HUES6 (cell line): ENCODE measurements at regions not wholly inside any gene's neighbourhood (a gene's known extent, or its start where the extent isn't known, plus 50 kb on each side); places are given as distances from the start of the nearest gene placed in this dataset.

Source experiments
- H3K27ac ChIP-seq: 2 replicates; pipeline ENCODE4 v1.7.0; 2013; ENCODE audit warnings: low read depth, mild to moderate bottlenecking, low read length, inconsistent platforms
- H3K27me3 ChIP-seq: 2 replicates; pipeline ENCODE4 v1.6.1; 2013; ENCODE audit warnings: low read length; ENCODE audit not compliant: control insufficient read depth, insufficient read depth
- H3K36me3 ChIP-seq: 2 replicates; pipeline ENCODE4 v1.6.1; 2013; ENCODE audit warnings: low read length; ENCODE audit not compliant: control insufficient read depth, insufficient read depth
- H3K4me1 ChIP-seq: 2 replicates; pipeline ENCODE4 v1.6.1; 2013; ENCODE audit warnings: low read length; ENCODE audit not compliant: control insufficient read depth, insufficient read depth
- H3K4me3 ChIP-seq: 2 replicates; pipeline ENCODE4 v1.5.1; 2013; ENCODE audit warnings: low read depth, low read length
- H3K9ac ChIP-seq: one replicate; pipeline ENCODE4 v1.6.1; 2013; ENCODE audit warnings: mild to moderate bottlenecking, low read length
- H3K9me3 ChIP-seq: 2 replicates; pipeline ENCODE4 v1.6.1; 2013; ENCODE audit warnings: low read depth, low read length; ENCODE audit not compliant: control insufficient read depth, insufficient read depth

DNA sequence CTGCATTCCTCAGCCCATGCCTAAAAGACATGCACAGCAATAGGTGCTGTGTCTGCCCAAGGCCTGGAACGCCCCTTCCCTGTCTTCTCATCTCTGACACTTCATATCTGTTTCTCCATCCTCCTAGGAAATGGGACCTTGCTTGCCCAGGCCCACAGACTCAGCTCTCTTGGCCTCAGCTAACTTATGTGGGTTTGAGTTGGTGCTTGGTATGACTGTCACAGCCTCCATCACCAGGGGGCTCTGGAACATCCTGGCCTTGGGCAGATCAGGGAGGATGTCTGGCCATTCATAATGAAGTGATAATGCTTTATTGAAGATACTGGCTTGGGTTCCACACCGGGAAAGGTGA lies 156.7 kb upstream of the SMAD3 start:
- Histone ChIP-seq H3K27me3 (no peaks in the 10 kb centered on the region), H3K9ac (no peak overlapping the region), H3K4me1 (peaks cover 5% of the 10 kb centered on the region; the same call in 1 of the 2 replicates), H3K4me3 (no peak overlapping the region), H3K27ac (no peak overlapping the region), H3K36me3 (no peaks in the 10 kb centered on the region), H3K9me3 (0 out of 2 replicates have a peak, but pooled peaks cover 8% of the 10 kb centered on the region)

DNA sequence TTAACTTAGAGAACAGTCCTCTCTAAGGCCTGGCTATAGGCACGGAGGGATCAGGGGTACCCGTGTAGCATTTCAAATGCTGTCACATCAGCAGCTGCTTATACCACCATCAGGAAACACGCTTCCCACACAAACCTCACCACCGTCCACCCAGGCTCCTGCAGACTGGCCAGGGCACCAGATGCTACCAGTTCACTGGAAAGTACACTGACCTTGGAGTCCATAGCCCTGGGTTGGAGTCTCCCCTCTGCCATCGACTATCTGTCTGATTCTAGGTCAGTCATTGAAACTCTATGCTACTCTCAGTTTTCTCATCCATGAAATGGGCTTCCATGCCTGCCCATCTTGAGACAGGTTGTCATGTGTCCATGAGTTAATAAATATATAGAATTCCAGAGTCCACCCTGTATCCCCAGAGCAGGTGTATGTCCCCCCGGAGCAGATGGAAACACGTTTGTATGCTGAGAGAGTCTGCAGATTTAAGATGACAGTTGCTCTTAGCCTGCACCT lies 156.0 kb upstream of the SMAD3 start:
- Histone ChIP-seq H3K9ac (no peak overlapping the region), H3K4me1 (peaks cover 5% of the 10 kb centered on the region; the same call in 1 of the 2 replicates), H3K27me3 (no peaks in the 10 kb centered on the region), H3K9me3 (0 out of 2 replicates have a peak, but pooled peaks cover 8% of the 10 kb centered on the region), H3K4me3 (no peak overlapping the region), H3K27ac (no peak overlapping the region), H3K36me3 (no peaks in the 10 kb centered on the region)

GRCh38 chr15:66911131-66911700 lies 154.2 kb upstream of the SMAD3 start:
- Histone ChIP-seq H3K27me3 (no peaks in the 10 kb centered on the region), H3K27ac (no peak overlapping the region), H3K36me3 (no peaks in the 10 kb centered on the region), H3K9me3 (0 out of 2 replicates have a peak, but pooled peaks cover 3% of the 10 kb centered on the region), H3K4me3 (no peak overlapping the region), H3K9ac (no peak overlapping the region), H3K4me1 (peaks cover 5% of the 10 kb centered on the region; the same call in 1 of the 2 replicates)

DNA sequence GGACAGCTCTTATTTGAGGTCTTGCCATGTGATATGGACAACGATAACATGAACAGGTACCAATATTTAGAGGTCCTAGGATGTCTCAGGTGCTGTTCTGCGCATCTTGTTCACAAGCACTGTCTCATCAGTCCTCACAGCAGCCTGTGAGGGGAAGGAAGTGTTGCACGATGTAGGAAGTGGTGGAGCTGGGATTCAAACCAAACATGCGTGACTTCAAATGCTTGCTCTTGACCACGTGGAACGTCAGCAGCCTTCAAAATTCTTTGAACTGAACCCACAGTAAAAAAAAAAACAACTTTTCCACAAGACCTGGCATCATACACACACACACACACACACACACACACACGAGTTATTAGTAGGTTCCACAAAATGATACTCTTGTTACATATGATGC lies 153.4 kb upstream of the SMAD3 start:
- Histone ChIP-seq H3K4me3 (no peak overlapping the region), H3K36me3 (no peaks in the 10 kb centered on the region), H3K9me3 (no peaks in the 10 kb centered on the region), H3K4me1 (peaks cover 5% of the 10 kb centered on the region; the same call in 1 of the 2 replicates), H3K27me3 (no peaks in the 10 kb centered on the region), H3K27ac (no peak overlapping the region), H3K9ac (no peak overlapping the region)

- H3K36me3 ChIP-seq, result no peaks in the 10 kb centered on the region
- no peak overlapping the region for H3K27ac ChIP-seq
- no peak overlapping the region for H3K4me3 ChIP-seq
- H3K9ac ChIP-seq, result no peak overlapping the region
- H3K9me3 ChIP-seq, result 0 out of 2 replicates have a peak, but pooled peaks cover 2% of the 10 kb centered on the region
- no peaks in the 10 kb centered on the region for H3K27me3 ChIP-seq
- H3K4me1 ChIP-seq, result peaks cover 5% of the 10 kb centered on the region; the same call in 1 of the 2 replicates
These were observed 153.0 kb upstream of the SMAD3 start for GRCh38 chr15:66912441-66912840.

DNA sequence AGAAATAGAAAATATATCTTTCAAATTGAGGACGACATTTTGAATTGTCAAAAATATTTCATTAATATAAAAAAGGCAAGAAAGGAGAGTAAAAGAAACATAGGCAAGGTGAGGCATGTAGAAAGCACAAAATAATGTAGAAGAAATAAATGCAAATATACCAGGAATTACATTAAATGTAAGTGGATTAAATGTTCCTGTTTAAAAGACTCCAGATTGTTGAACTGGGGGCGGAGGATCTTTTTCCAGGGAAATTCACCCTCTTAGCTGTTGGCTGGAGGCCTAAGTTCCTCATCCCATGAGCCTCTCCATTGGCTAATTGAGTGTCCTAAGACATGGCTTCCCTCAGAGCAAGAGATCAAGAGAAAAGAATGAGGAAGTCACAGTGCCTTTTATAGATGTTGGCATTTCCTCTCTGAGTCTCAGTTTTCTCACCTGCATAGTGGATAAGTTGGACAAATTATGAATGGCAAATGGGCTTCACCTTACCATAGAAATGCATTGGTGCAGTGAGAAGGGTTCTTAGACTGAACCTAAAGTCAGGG lies 147.4 kb upstream of the SMAD3 start:
- Histone ChIP-seq H3K27ac (no peak overlapping the region), H3K4me3 (no peak overlapping the region), H3K4me1 (peaks cover 4% of the 10 kb centered on the region; the same call in 1 of the 2 replicates), H3K9ac (no peak overlapping the region), H3K27me3 (no peaks in the 10 kb centered on the region), H3K9me3 (peaks cover 12% of the 10 kb centered on the region; the same call in 1 of the 2 replicates), H3K36me3 (no peaks in the 10 kb centered on the region)

- no peak overlapping the region for H3K4me3 ChIP-seq
- H3K36me3 ChIP-seq, result no peaks in the 10 kb centered on the region
- peaks cover 4% of the 10 kb centered on the region; the same call in 1 of the 2 replicates for H3K4me1 ChIP-seq
- no peak overlapping the region for H3K27ac ChIP-seq
- H3K9me3 ChIP-seq, result peaks cover 12% of the 10 kb centered on the region; the same call in 1 of the 2 replicates
- H3K27me3 ChIP-seq, result no peaks in the 10 kb centered on the region
- no peak overlapping the region for H3K9ac ChIP-seq
These were observed 146.0 kb upstream of the SMAD3 start for GRCh38 chr15:66919421-66919820.

GRCh38 chr15:66921319-66921915 lies 144.0 kb upstream of the SMAD3 start:
- no peak overlapping the region for H3K4me3 ChIP-seq
- no peak overlapping the region for H3K9ac ChIP-seq
- no peaks in the 10 kb centered on the region for H3K36me3 ChIP-seq
- peaks cover 4% of the 10 kb centered on the region; the same call in 1 of the 2 replicates for H3K4me1 ChIP-seq
- no peak overlapping the region for H3K27ac ChIP-seq
- no peaks in the 10 kb centered on the region for H3K27me3 ChIP-seq
- H3K9me3 ChIP-seq, result peaks cover 12% of the 10 kb centered on the region; the same call in 1 of the 2 replicates

DNA sequence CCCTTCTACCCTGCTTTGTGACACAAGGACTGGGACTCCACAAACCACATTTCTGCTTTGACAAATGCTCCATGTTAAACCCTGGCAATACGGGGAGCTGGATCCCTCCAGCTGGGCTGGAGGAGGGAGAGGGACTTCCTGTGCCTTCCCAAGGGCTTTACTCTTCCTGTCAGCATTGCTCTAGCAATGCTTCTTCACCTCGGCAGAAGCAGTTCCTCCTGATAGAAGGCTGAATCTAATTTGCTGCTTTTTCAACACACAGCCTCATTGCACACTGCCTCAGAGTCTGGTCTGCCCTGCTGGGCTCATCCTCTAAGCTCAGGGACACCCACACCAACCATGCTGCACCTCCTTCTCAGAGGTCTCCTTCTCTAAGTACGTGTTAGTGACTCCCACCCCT lies 142.8 kb upstream of the SMAD3 start:
- Histone ChIP-seq H3K4me3 (no peak overlapping the region), H3K9me3 (peaks cover 8% of the 10 kb centered on the region; the same call in 1 of the 2 replicates), H3K27me3 (no peaks in the 10 kb centered on the region), H3K4me1 (peaks cover 4% of the 10 kb centered on the region; the same call in 1 of the 2 replicates), H3K36me3 (no peaks in the 10 kb centered on the region), H3K9ac (peak overlapping the region; percentile 21), H3K27ac (no peak overlapping the region)

DNA sequence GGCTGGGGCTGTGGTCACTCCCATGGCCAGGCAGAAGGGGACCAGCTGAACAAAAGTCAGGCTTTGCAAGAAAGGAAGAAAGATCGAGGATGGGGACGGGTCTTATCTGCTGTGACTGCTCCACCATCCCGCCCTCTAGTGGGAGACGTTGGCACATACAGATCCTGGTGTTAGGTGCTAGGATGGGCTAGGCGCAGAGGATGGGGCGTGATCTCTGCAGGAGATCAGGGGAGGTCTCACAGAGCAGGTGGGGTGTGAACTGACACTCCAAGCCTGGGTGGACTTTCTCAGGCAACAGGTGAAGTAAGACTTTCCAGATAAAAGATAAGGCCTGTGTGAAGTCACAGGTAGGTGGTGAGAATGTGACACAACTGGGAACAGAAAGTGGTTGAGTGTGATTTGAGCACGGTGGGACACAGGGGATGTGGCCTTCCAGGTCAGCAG lies 141.9 kb upstream of the SMAD3 start:
- H3K9ac ChIP-seq, result no peak overlapping the region
- no peak overlapping the region for H3K27ac ChIP-seq
- no peak overlapping the region for H3K4me3 ChIP-seq

GRCh38 chr15:66924889-66925288 lies 140.5 kb upstream of the SMAD3 start:
- Histone ChIP-seq H3K9ac (no peak overlapping the region), H3K27ac (no peak overlapping the region), H3K4me1 (peaks cover 12% of the 10 kb centered on the region; the same call in 1 of the 2 replicates), H3K4me3 (no peak overlapping the region), H3K36me3 (no peaks in the 10 kb centered on the region), H3K27me3 (no peaks in the 10 kb centered on the region), H3K9me3 (no peaks in the 10 kb centered on the region)

More for the DNA sequence above, 141.9 kb upstream of the SMAD3 start:
- H3K27me3 ChIP-seq, result no peaks in the 10 kb centered on the region
- H3K9me3 ChIP-seq, result peaks cover under 1% of the 10 kb centered on the region; the same call in 1 of the 2 replicates
- H3K4me1 ChIP-seq, result peaks cover 12% of the 10 kb centered on the region; the same call in 1 of the 2 replicates
- no peaks in the 10 kb centered on the region for H3K36me3 ChIP-seq
